ENCODE measurements at regions not wholly inside any gene's neighbourhood (a gene's known extent, or its start where the extent isn't known, plus 50 kb on each side); places are given as distances from the start of the nearest gene placed in this dataset.

DNA sequence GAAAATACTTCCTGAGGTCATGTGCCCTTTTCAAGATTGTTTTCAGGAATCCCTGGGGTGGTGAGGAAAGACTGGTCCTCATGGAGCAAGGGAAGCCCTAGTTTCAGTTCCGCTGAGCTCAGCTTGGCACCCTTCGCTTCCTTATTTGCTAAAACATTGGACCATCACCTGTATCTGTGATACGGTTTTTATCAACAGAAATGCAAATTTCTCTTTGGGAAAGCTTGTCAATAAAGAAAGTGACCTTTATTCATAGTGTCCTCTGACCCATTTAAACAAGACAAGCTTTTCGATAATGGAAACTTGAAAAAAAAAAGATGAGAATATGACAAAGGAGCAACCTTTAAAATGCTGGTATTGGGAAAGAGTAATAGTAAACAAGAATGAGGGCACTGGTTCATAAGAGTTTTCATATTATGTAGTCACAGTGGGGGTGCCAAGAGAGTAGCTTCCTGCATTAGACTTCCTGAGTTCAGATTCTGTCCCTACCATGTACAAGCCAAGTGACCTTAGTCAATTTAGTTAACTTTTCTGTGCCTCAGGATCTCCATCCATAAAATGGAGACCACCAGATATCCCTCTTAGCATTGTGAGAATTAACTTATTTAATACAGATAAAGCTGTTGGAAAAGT is 57.0 kb upstream of the RAI2 start:
- ChIA-PET CTCF (ENCODE audit: low intra/inter-chr PET ratio, low total read pairs) (no interaction called here), POLR2A (no interaction called here)
- H3K27ac ChIP-seq (ENCODE audit: extremely low read length, insufficient read depth, low read length) = no peak overlapping the region
- no peak overlapping the region for H3K4me2 ChIP-seq (ENCODE audit: low read depth, low read length)
- H3K27me3 ChIP-seq (ENCODE audit: control insufficient read depth in 1 of 2, insufficient read depth in 2 of 2, low read length in 2 of 2) = no peaks in the 10 kb centered on the region
- no peaks in the 10 kb centered on the region for H4K20me1 ChIP-seq (ENCODE audit: insufficient read depth, low read length)
- H3K79me2 ChIP-seq (ENCODE audit: insufficient read depth, low read length) = no peaks in the 10 kb centered on the region
- no peak for FAIRE-seq
- no peak overlapping the region for H3K4me3 ChIP-seq (replicated peaks in 1 of 3; ENCODE audit: insufficient read depth in 1 of 3, low read depth in 2 of 3, low read length in 3 of 3)
- H2AFZ ChIP-seq (ENCODE audit: low read length) = no peak overlapping the region
- 46% methylated on average over 4 of the region's 4 CpGs for WGBS (ENCODE audit: low lambda C conversion rate)
- no peaks in the 10 kb centered on the region for H3K9me3 ChIP-seq (ENCODE audit: low read length)
- ATAC-seq = no peak
- H3K4me1 ChIP-seq (ENCODE audit: insufficient read depth, low read length) = no peaks in the 10 kb centered on the region
- no peak overlapping the region for H3K9ac ChIP-seq (ENCODE audit: insufficient read depth, low read depth, low read length)
- H3K36me3 ChIP-seq (replicated peaks in 1 of 2; ENCODE audit: control insufficient read depth in 1 of 2, insufficient read depth in 2 of 2, low read length in 2 of 2) = no peaks in the 10 kb centered on the region
- no TSS peak for BruUV-seq (replicated peaks)
- no peak for TF ChIP-seq HES4 (CRISPR knock-in tag; IDR thresholded peaks at IDR 0.05; ENCODE audit: borderline replicate concordance)
- no peak for TF ChIP-seq RORA (CRISPR knock-in tag; IDR thresholded peaks at IDR 0.05)
- TF ChIP-seq ZNF788 (CRISPR knock-in tag; IDR thresholded peaks at IDR 0.05; ENCODE audit: borderline replicate concordance) = no peak
- TF ChIP-seq ZNF747 (CRISPR knock-in tag; IDR thresholded peaks at IDR 0.05; ENCODE audit: borderline replicate concordance) = no peak
- DNase-seq (ENCODE audit: low spot score) = no peak
- in situ Hi-C loops (cut with HindIII; ENCODE audit: extremely low pct_ligation_motif_present, low pct_unique_long_range_greater_than_20kb) = no loop called here
- intact Hi-C loops (cut with micrococcal nuclease; ENCODE audit: unreplicated experiment) = no loop called here

DNA sequence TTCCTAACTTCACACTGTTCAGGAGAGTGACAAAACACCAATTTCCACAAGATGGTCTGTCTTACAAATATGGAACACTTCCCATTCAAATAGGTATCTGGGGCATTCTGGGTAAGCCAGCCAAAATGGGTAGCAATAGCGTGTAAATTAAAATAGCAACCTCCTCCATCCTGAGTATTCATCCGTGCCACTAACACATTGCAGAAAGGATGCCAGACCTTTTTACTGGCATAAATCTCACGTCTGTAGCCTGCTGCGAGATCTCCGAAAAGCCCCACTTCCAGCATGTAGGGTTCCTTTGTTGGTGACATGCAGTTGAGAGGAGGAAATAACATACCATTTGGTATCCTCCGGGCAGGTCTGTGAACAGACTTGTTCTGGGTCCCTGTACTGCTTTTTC is 52.7 kb upstream of the RAI2 start:
- ChIA-PET POLR2A (no interaction called here), CTCF (ENCODE audit: low intra/inter-chr PET ratio, low total read pairs) (no interaction called here)
- no peak overlapping the region for H3K4me3 ChIP-seq (replicated peaks in 1 of 3; ENCODE audit: insufficient read depth in 1 of 3, low read depth in 2 of 3, low read length in 3 of 3)
- BruUV-seq (replicated peaks) = no TSS peak
- no peak for ATAC-seq
- in situ Hi-C loops (cut with HindIII; ENCODE audit: extremely low pct_ligation_motif_present, low pct_unique_long_range_greater_than_20kb) = no loop called here
- no peak for DNase-seq (ENCODE audit: low spot score)
- no peaks in the 10 kb centered on the region for H3K79me2 ChIP-seq (ENCODE audit: insufficient read depth, low read length)
- intact Hi-C loops (cut with micrococcal nuclease; ENCODE audit: unreplicated experiment) = no loop called here
- H3K4me1 ChIP-seq (ENCODE audit: insufficient read depth, low read length) = no peaks in the 10 kb centered on the region
- no peak for FAIRE-seq
- no peaks in the 10 kb centered on the region for H3K9me3 ChIP-seq (ENCODE audit: low read length)
- 67% methylated on average over 1 of the region's 6 CpGs for WGBS (ENCODE audit: low lambda C conversion rate)
- H3K4me2 ChIP-seq (ENCODE audit: low read depth, low read length) = no peak overlapping the region
- H3K36me3 ChIP-seq (replicated peaks in 1 of 2; ENCODE audit: control insufficient read depth in 1 of 2, insufficient read depth in 2 of 2, low read length in 2 of 2) = no peaks in the 10 kb centered on the region
- no peak overlapping the region for H2AFZ ChIP-seq (ENCODE audit: low read length)
- no peaks in the 10 kb centered on the region for H4K20me1 ChIP-seq (ENCODE audit: insufficient read depth, low read length)
- no peaks in the 10 kb centered on the region for H3K27me3 ChIP-seq (ENCODE audit: control insufficient read depth in 1 of 2, insufficient read depth in 2 of 2, low read length in 2 of 2)
- no peak overlapping the region for H3K9ac ChIP-seq (ENCODE audit: insufficient read depth, low read depth, low read length)
- no peak overlapping the region for H3K27ac ChIP-seq (ENCODE audit: extremely low read length, insufficient read depth, low read length)
- TF ChIP-seq, protein P1, sequence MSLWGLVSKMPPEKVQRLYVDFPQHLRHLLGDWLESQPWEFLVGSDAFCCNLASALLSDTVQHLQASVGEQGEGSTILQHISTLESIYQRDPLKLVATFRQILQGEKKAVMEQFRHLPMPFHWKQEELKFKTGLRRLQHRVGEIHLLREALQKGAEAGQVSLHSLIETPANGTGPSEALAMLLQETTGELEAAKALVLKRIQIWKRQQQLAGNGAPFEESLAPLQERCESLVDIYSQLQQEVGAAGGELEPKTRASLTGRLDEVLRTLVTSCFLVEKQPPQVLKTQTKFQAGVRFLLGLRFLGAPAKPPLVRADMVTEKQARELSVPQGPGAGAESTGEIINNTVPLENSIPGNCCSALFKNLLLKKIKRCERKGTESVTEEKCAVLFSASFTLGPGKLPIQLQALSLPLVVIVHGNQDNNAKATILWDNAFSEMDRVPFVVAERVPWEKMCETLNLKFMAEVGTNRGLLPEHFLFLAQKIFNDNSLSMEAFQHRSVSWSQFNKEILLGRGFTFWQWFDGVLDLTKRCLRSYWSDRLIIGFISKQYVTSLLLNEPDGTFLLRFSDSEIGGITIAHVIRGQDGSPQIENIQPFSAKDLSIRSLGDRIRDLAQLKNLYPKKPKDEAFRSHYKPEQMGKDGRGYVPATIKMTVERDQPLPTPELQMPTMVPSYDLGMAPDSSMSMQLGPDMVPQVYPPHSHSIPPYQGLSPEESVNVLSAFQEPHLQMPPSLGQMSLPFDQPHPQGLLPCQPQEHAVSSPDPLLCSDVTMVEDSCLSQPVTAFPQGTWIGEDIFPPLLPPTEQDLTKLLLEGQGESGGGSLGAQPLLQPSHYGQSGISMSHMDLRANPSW (CRISPR knock-in tag; IDR thresholded peaks at IDR 0.05; ENCODE audit: borderline replicate concordance) = no peak
- TF ChIP-seq MIXL1 (CRISPR knock-in tag; IDR thresholded peaks at IDR 0.05) = no peak
- TF ChIP-seq, protein P2, sequence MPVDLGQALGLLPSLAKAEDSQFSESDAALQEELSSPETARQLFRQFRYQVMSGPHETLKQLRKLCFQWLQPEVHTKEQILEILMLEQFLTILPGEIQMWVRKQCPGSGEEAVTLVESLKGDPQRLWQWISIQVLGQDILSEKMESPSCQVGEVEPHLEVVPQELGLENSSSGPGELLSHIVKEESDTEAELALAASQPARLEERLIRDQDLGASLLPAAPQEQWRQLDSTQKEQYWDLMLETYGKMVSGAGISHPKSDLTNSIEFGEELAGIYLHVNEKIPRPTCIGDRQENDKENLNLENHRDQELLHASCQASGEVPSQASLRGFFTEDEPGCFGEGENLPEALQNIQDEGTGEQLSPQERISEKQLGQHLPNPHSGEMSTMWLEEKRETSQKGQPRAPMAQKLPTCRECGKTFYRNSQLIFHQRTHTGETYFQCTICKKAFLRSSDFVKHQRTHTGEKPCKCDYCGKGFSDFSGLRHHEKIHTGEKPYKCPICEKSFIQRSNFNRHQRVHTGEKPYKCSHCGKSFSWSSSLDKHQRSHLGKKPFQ (CRISPR knock-in tag; IDR thresholded peaks at IDR 0.05; ENCODE audit: insufficient replicate concordance) = no peak
- no peak for TF ChIP-seq MEIS2 (CRISPR knock-in tag; IDR thresholded peaks at IDR 0.05)
- TF ChIP-seq, protein P3, sequence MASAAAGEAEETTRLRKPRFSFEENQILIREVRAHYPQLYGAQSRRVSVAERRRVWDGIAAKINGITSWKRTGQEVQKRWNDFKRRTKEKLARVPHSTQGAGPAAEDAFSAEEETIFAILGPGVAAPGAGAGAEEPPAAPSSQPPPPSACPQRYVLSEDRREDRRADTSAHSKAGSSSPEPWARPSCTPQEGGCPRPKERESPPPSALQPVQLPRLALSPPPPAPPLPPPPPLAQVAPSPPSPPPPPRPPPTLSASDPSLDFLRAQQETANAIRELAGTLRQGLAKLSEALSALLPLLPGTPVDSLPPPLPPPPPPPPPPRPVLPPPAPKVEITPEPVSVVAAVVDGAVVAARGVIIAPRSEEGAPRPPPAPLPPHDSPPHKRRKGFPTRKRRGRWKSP (CRISPR knock-in tag; IDR thresholded peaks at IDR 0.05) = no peak
- no peak for TF ChIP-seq ZNF761 (CRISPR knock-in tag; conservative IDR thresholded peaks at IDR 0.05)
- TF ChIP-seq ZNF549 (CRISPR knock-in tag; IDR thresholded peaks at IDR 0.05) = no peak
- TF ChIP-seq SP4 (CRISPR knock-in tag; IDR thresholded peaks at IDR 0.05) = no peak
